SK-N-SH treated with all-trans-retinoic acid at 6 μM for 48 hours (cell line): ENCODE measurements at regions not wholly inside any gene's neighbourhood (a gene's known extent, or its start where the extent isn't known, plus 50 kb on each side); places are given as distances from the start of the nearest gene placed in this dataset.

ENCODE experiments used
- PATZ1 ChIP-seq: fragments of 250-450 bp; sonication (Bioruptor Pico); IDR thresholded peaks from 2 replicates; pipeline ENCODE4 v1.8.0; 2020; ENCODE audit warnings: mild to moderate bottlenecking, moderate library complexity, borderline replicate concordance
- POU6F1 ChIP-seq: fragments of 250-450 bp; sonication (Bioruptor Pico); IDR thresholded peaks from 2 replicates; pipeline ENCODE4 v1.8.0; 2021; ENCODE audit warnings: low read depth, mild to moderate bottlenecking, moderate library complexity, borderline replicate concordance

GRCh38 chr5:63249960-63250359, 671.3 kb downstream of the LRRC70 start:
- no peak for TF ChIP-seq PATZ1 (CRISPR knock-in tag)
- TF ChIP-seq POU6F1 = no peak
